Keratinocyte (primary cell): ENCODE measurements at regions not wholly inside any gene's neighbourhood (a gene's known extent, or its start where the extent isn't known, plus 50 kb on each side); places are given as distances from the start of the nearest gene placed in this dataset.

Experiments used
- DNase-seq: peaks from one replicate; pipeline ENCODE4 v3.0.0-alpha.2; 2011; ENCODE audit warnings: low read depth, missing footprints, low spot score
- FAIRE-seq: peaks from 2 replicates; lab custom pipeline; 2011; peaks lifted over from hg19 to GRCh38; lab: Jason Lieb, UNC
- H2AFZ ChIP-seq: 2 replicates; pipeline ENCODE4 v1.6.0; 2012; ENCODE audit warnings: low read length, control low read depth, inconsistent platforms; ENCODE audit not compliant: control insufficient read depth
- H3K27ac ChIP-seq: 2 replicates; pipeline ENCODE4 v1.5.1; 2011; ENCODE audit warnings: low read length; ENCODE audit not compliant: control insufficient read depth, insufficient read depth
- H3K27me3 ChIP-seq: 3 replicates; pipeline ENCODE4 v1.6.0; 2011; ENCODE audit warnings: low read length; ENCODE audit not compliant: control insufficient read depth, insufficient read depth; ENCODE audit errors: extremely low read depth
- H3K36me3 ChIP-seq, 2 experiments: 2 replicates in 1 of 2; 3 replicates in 1 of 2; pipeline ENCODE4 v1.5.1; 2011; ENCODE audit warnings: low read length in 2 of 2, mild to moderate bottlenecking in 1 of 2; ENCODE audit not compliant: control insufficient read depth in 2 of 2, insufficient read depth in 2 of 2; ENCODE audit errors: extremely low read depth in 1 of 2
- H3K4me1 ChIP-seq: 3 replicates; pipeline ENCODE4 v1.5.1; 2011; ENCODE audit warnings: low read length; ENCODE audit not compliant: control insufficient read depth, insufficient read depth; ENCODE audit errors: extremely low read depth
- H3K4me2 ChIP-seq: 3 replicates; pipeline ENCODE4 v1.6.0; 2011; ENCODE audit warnings: low read depth, low read length; ENCODE audit not compliant: control insufficient read depth, insufficient read depth; ENCODE audit errors: extremely low read depth
- H3K4me3 ChIP-seq, 3 experiments: fragments of 200-600 bp in 1 of 3; sonication (generic) in 1 of 3; 2 replicates in 2 of 3; 3 replicates in 1 of 3; pipeline ENCODE4 v1.5.1; 2011 to 2016; ENCODE audit warnings: low read length in 3 of 3, mild to moderate bottlenecking in 3 of 3, control low read depth in 2 of 3, inconsistent platforms in 1 of 3, low read depth in 1 of 3, mixed read lengths in 1 of 3, mixed run types in 1 of 3, moderate library complexity in 1 of 3; ENCODE audit not compliant: control insufficient read depth in 2 of 3, insufficient read depth in 2 of 3; ENCODE audit errors: extremely low read depth in 1 of 3
- H3K79me2 ChIP-seq: 2 replicates; pipeline ENCODE4 v1.6.0; 2012; ENCODE audit warnings: low read length; ENCODE audit not compliant: control insufficient read depth, insufficient read depth
- H3K9ac ChIP-seq: 3 replicates; pipeline ENCODE4 v1.6.0; 2011; ENCODE audit warnings: low read length; ENCODE audit not compliant: control insufficient read depth, insufficient read depth; ENCODE audit errors: extremely low read depth
- H3K9me1 ChIP-seq: 3 replicates; pipeline ENCODE4 v1.6.0; 2011; ENCODE audit warnings: low read length; ENCODE audit not compliant: control insufficient read depth, insufficient read depth; ENCODE audit errors: extremely low read depth
- H3K9me3 ChIP-seq: 2 replicates; pipeline ENCODE4 v1.5.1; 2012; ENCODE audit warnings: low read depth, low read length; ENCODE audit not compliant: control insufficient read depth
- H4K20me1 ChIP-seq: 3 replicates; pipeline ENCODE4 v1.6.0; 2011; ENCODE audit warnings: low read length; ENCODE audit not compliant: control insufficient read depth, insufficient read depth; ENCODE audit errors: extremely low read depth
- CTCF ChIP-seq, 3 experiments: IDR thresholded peaks in 1 of 3; conservative IDR thresholded peaks in 1 of 3; optimal IDR thresholded peaks in 1 of 3; 2 replicates in 2 of 3; 3 replicates in 1 of 3; pipeline versions ENCODE3 to v1.5.1; 2011; ENCODE audit warnings: low read length in 3 of 3, mild to moderate bottlenecking in 3 of 3, moderate library complexity in 2 of 3, control low read depth in 1 of 3, inconsistent platforms in 1 of 3; ENCODE audit not compliant: insufficient read depth in 2 of 3; ENCODE audit errors: extremely low read depth in 1 of 3
- EZH2 ChIP-seq: IDR thresholded peaks from one replicate; pipeline ENCODE4 v1.6.1; 2012; ENCODE audit warnings: inconsistent platforms, mild to moderate bottlenecking, low read length, moderate library complexity
- dilution Hi-C: fragments of 300-500 bp; cut with MboI; formaldehyde crosslinking; loops from one replicate; pipeline ENCODE4 v1.7.0; 2020; ENCODE audit warnings: low sequenced_read_pairs; ENCODE audit not compliant: extremely low pct_ligation_motif_present

GRCh38 chr20:39990692-39991091 is 698.3 kb downstream of the MAFB start:
- H2AFZ ChIP-seq = no peak overlapping the region
- H3K9ac ChIP-seq = no peak overlapping the region
- H3K27me3 ChIP-seq = no peaks in the 10 kb centered on the region
- H3K4me1 ChIP-seq = peaks cover 6% of the 10 kb centered on the region
- H3K27ac ChIP-seq = no peak overlapping the region
- dilution Hi-C loops = no loop called here
- no peaks in the 10 kb centered on the region for H3K36me3 ChIP-seq
- no peak overlapping the region for H3K4me3 ChIP-seq
- FAIRE-seq (no peak), DNase-seq (no peak)
- no peaks in the 10 kb centered on the region for H3K79me2 ChIP-seq
- no peaks in the 10 kb centered on the region for H3K9me1 ChIP-seq
- no peaks in the 10 kb centered on the region for H3K9me3 ChIP-seq
- H3K4me2 ChIP-seq = no peak overlapping the region
- no peaks in the 10 kb centered on the region for H4K20me1 ChIP-seq
- TF ChIP-seq EZH2 (no peak), CTCF (optimal IDR thresholded peaks at IDR 0.05 in 1 of 3, IDR thresholded peaks at IDR 0.05 in 1 of 3, conservative IDR thresholded peaks at IDR 0.05 in 1 of 3; ENCODE audit: extremely low read depth in 1 of 3, insufficient read depth in 2 of 3, low read length in 3 of 3) (no peak)

- Histone ChIP-seq H4K20me1 (no peaks in the 10 kb centered on the region), H3K27ac (no peak overlapping the region), H3K9me1 (no peaks in the 10 kb centered on the region), H3K79me2 (no peaks in the 10 kb centered on the region), H2AFZ (no peak overlapping the region), H3K27me3 (no peaks in the 10 kb centered on the region), H3K4me1 (peaks cover 6% of the 10 kb centered on the region), H3K4me2 (no peak overlapping the region), H3K4me3 (no peak overlapping the region), H3K36me3 (no peaks in the 10 kb centered on the region), H3K9ac (no peak overlapping the region), H3K9me3 (no peaks in the 10 kb centered on the region)
- dilution Hi-C loops = no loop called here
- FAIRE-seq (no peak), DNase-seq (no peak)
- TF ChIP-seq CTCF (optimal IDR thresholded peaks at IDR 0.05 in 1 of 3, IDR thresholded peaks at IDR 0.05 in 1 of 3, conservative IDR thresholded peaks at IDR 0.05 in 1 of 3; ENCODE audit: extremely low read depth in 1 of 3, insufficient read depth in 2 of 3, low read length in 3 of 3) (no peak), EZH2 (no peak)
These were observed 700.0 kb downstream of the MAFB start for GRCh38 chr20:39988991-39989390.
